Naive thymus-derived CD8-positive, alpha-beta T cell (primary cell): ENCODE measurements at regions not wholly inside any gene's neighbourhood (a gene's known extent, or its start where the extent isn't known, plus 50 kb on each side); places are given as distances from the start of the nearest gene placed in this dataset.
A peak's percentile ranks its signal among the peaks of the same experiment; 100 is the strongest.
"Not testable (repeated sequence)": the region's sequence is repeated elsewhere in the genome, so short reads cannot be mapped to it uniquely, and the experiment has no call there.

Source experiments
- ATAC-seq, 2 donors: fragments of 150-1000 bp; cut with Tn5 transposase in 1 of 2; sonication (Bioruptor Pico), chemical (Tn5 transposase) in 1 of 2; 1 replicate in 1 of 2; 2 replicates in 1 of 2; pipeline ENCODE4 v1.10.0; 2021; ENCODE audit warnings: mild to moderate bottlenecking in 2 of 2, moderate library complexity in 2 of 2
- POLR2A ChIA-PET: fragments of 350-600 bp; sonication (Branson Sonifier 250); formaldehyde crosslinking; loops from one replicate; lab custom pipeline; 2021; ENCODE audit warnings: antibody characterized with exemption; lab: Charles Lee
- DNase-seq, 10 donors: peaks; one replicate each; pipeline versions ENCODE4 v3.0.0 to v3.0.0-alpha.2; 2020 to 2022
- H3K27ac Mint-ChIP-seq, 10 donors: one replicate each; pipeline ENCODE4 v1.8.0; 2020 to 2022; ENCODE audit warnings: mild to moderate bottlenecking in 10 of 10, mixed read lengths in 10 of 10, moderate library complexity in 4 of 10, inconsistent platforms in 1 of 10
- H3K27me3 Mint-ChIP-seq, 5 donors: one replicate each; pipeline ENCODE4 v1.8.0; 2021 to 2022; ENCODE audit warnings: mixed read lengths in 5 of 5
- H3K36me3 Mint-ChIP-seq, 3 donors: one replicate each; pipeline ENCODE4 v1.8.0; 2020 to 2022; ENCODE audit warnings: mixed read lengths in 3 of 3, mild to moderate bottlenecking in 2 of 3, inconsistent platforms in 1 of 3
- H3K4me1 Mint-ChIP-seq, 4 donors: one replicate each; pipeline ENCODE4 v1.8.0; 2021 to 2022; ENCODE audit warnings: mixed read lengths in 4 of 4
- H3K4me3 Mint-ChIP-seq, 10 donors: one replicate each; pipeline ENCODE4 v1.8.0; 2020 to 2022; ENCODE audit warnings: mild to moderate bottlenecking in 10 of 10, mixed read lengths in 10 of 10, moderate library complexity in 6 of 10, inconsistent platforms in 1 of 10
- H3K9me3 Mint-ChIP-seq, 9 donors: one replicate each; pipeline ENCODE4 v1.8.0; 2020 to 2022; ENCODE audit warnings: mixed read lengths in 9 of 9, mild to moderate bottlenecking in 3 of 9, inconsistent platforms in 1 of 9, moderate library complexity in 1 of 9

DNA sequence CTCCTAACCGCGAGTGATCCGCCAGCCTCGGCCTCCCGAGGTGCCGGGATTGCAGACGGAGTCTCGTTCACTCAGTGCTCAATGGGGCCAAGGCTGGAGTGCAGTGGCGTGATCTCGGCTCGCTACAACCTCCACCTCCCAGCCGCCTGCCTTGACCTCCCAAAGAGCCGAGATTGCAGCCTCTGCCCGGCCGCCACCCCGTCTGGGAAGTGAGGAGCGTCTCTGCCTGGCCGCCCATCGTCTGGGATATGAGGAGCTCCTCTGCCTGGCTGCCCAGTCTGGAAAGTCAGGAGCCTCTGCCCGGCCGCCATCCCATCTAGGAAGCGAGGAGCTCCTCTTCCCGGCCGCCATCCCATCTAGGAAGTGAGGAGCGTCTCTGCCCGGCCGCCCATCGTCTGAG is 58.8 kb upstream of the ANKRD30BL start:
- ATAC-seq, H3K4me1 Mint-ChIP-seq, POLR2A ChIA-PET: not testable (repeated sequence)

DNA sequence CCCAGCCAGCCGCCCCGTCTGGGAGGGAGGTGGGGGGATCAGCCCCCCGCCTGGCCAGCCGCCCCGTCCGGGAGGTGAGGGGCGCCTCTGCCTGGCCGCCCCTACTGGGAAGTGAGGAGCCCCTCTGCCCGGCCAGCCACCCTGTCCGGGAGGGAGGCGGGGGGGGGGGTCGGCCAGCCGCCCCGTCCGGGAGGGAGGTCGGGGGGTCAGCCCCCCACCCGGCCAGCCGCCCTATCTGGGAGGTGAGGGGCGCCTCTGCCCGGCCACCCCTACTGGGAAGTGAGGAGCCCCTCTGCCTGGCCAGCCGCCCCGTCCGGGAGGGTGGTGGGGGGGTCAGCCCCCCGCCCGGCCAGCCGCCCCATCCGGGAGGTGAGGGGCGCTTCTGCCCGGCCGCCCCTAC is 60.1 kb upstream of the ANKRD30BL start:
- H3K4me3 Mint-ChIP-seq, H3K4me1 Mint-ChIP-seq, POLR2A ChIA-PET, H3K36me3 Mint-ChIP-seq, H3K27me3 Mint-ChIP-seq, ATAC-seq, DNase-seq, H3K9me3 Mint-ChIP-seq, H3K27ac Mint-ChIP-seq: not testable (repeated sequence)

More for the DNA sequence above, 58.8 kb upstream of the ANKRD30BL start:
- not testable (repeated sequence) for H3K27me3 Mint-ChIP-seq, H3K9me3 Mint-ChIP-seq, H3K27ac Mint-ChIP-seq, H3K36me3 Mint-ChIP-seq, H3K4me3 Mint-ChIP-seq, DNase-seq

- ATAC-seq (no peak), DNase-seq (no peak)
- POLR2A ChIA-PET, result no interaction called here
- peaks cover 4 to 22% (median 13%) of the 10 kb centered on the region in 5 donors for H3K27me3 Mint-ChIP-seq
- H3K27ac Mint-ChIP-seq, result no peak overlapping the region
- peaks cover 0 to 2% (median 0%) of the 10 kb centered on the region in 4 donors for H3K4me1 Mint-ChIP-seq
- H3K9me3 Mint-ChIP-seq, result peaks cover 0 to 38% (median 22%) of the 10 kb centered on the region in 9 donors
- no peak overlapping the region for H3K4me3 Mint-ChIP-seq
- H3K36me3 Mint-ChIP-seq, result peaks cover 0 to 20% (median 5%) of the 10 kb centered on the region in 3 donors
Observed at GRCh38 chr2:132252191-132252893, 90.6 kb upstream of the ANKRD30BL start.

DNA sequence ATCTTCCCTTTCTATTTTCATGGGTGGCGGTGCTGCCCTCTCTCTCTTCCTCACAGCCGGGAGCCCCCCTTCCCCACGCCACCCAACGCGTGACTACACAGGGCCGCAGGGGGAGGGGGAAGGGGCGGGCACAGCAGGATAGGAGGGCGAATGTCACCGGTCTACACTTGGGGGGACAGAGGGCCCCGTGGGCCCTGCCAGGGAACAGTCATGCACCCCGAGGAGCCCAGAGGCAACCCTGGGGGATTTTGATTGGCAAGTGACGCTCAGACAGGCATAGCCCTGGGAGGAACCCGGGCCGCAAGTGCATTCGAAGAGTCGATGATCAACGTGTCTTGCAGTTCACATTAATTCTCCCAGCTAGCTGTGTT is 91.1 kb upstream of the ANKRD30BL start:
- H3K9me3 Mint-ChIP-seq, result peaks cover 0 to 37% (median 21%) of the 10 kb centered on the region in 9 donors
- no peak overlapping the region for H3K4me3 Mint-ChIP-seq
- H3K27ac Mint-ChIP-seq, result no peak overlapping the region
- H3K27me3 Mint-ChIP-seq, result peaks cover 4 to 24% (median 13%) of the 10 kb centered on the region in 5 donors
- POLR2A ChIA-PET, result no interaction called here
- peaks cover 0 to 20% (median 5%) of the 10 kb centered on the region in 3 donors for H3K36me3 Mint-ChIP-seq
- DNase-seq, result no peak
- H3K4me1 Mint-ChIP-seq, result peaks cover 0 to 2% (median 0%) of the 10 kb centered on the region in 4 donors
- no peak for ATAC-seq

DNA sequence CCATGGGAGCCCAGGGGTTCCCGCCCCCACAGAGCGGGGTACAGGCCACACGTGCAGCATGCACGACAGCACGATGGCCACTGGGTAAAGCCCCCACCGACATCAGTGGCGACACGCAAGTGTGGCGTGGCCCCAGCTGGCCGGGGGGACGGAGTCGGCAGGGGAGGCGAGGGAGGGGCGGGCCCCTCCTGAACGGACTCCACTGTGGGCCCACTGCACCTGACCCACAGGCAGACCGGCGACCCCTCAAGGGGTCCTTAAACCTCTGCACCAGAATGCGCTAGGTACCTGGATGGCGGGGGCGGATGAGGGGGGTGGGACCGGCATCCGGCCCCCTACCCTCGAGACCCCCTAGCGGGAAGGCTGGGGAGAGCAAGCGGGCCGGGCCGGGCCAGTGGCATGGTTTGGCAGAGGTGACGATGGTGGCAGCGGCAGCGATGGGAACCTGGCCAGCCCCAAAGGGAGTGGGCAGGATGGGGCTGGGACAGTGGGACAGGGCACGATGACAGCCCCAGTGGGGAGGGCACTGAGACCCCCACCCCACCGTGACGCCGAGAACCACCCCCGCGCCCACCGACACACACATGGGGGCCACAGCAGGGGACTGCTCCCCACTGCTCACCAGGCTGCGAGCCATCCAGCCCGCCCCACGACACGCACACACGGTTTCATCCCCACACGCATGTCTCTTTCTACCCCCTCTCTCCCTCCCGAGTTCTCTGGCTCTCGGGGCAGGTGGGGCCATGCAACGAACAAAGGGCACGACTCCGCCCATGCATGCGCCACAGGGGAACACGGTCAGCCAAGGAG is 91.9 kb upstream of the ANKRD30BL start:
- no peak overlapping the region for H3K27ac Mint-ChIP-seq
- ATAC-seq (no peak), DNase-seq (no peak)
- H3K36me3 Mint-ChIP-seq, result peaks cover 0 to 17% (median 5%) of the 10 kb centered on the region in 3 donors
- peaks cover 0 to 29% (median 18%) of the 10 kb centered on the region in 9 donors for H3K9me3 Mint-ChIP-seq
- peaks cover 4 to 27% (median 13%) of the 10 kb centered on the region in 5 donors for H3K27me3 Mint-ChIP-seq
- no peak overlapping the region for H3K4me3 Mint-ChIP-seq
- POLR2A ChIA-PET, result no interaction called here
- peaks cover 0 to 2% (median 0%) of the 10 kb centered on the region in 4 donors for H3K4me1 Mint-ChIP-seq

- POLR2A ChIA-PET, H3K27ac Mint-ChIP-seq, H3K4me3 Mint-ChIP-seq, ATAC-seq, H3K4me1 Mint-ChIP-seq, DNase-seq: not testable (repeated sequence)
- Mint-ChIP-seq H3K36me3 (peaks cover 0 to 15% (median 5%) of the 10 kb centered on the region in 3 donors), H3K9me3 (peaks cover 0 to 32% (median 19%) of the 10 kb centered on the region in 9 donors), H3K27me3 (peaks cover 7 to 33% (median 18%) of the 10 kb centered on the region in 5 donors)
Observed at GRCh38 chr2:132254306-132254919, 92.7 kb upstream of the ANKRD30BL start.

- Mint-ChIP-seq H3K27ac (no peak overlapping the region), H3K36me3 (peaks cover 0 to 8% (median 0%) of the 10 kb centered on the region in 3 donors)
Observed at GRCh38 chr2:132255714-132256113, 94.0 kb upstream of the ANKRD30BL start.

DNA sequence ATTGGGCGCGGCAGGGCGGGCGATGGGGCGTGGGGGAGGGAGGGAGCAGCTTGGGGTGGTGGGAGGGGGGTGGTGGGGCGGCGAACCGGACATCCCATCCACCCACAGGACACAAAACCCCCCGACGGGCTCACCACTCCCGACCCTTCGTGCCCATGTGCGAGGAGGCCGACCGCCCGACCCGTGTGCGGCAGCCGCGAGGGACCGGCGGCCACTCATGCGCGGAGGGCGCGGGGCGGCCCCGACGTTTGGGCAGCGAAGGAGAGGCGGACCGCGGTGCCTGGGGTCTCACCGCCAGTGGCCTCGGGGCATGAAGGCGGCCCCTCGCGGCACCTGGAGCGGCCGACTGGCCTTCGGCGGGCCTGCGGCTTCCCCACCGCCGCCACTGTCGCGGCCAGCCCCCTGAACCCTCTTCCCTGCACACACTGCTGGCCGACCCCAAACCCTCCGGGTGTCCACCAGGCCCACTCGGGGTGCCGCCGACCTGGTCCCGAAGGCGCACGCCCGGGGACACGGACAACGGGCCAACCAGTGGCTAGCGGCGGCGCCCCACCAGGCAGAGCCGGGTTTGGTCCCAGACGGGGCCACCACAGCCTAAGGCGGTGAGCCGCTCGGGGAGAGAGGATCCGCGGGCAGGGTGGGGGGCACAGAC is 94.6 kb upstream of the ANKRD30BL start:
- H3K27ac Mint-ChIP-seq, result no peak overlapping the region
- H3K4me3 Mint-ChIP-seq, result no peak overlapping the region
- POLR2A ChIA-PET, result no interaction called here
- peaks cover 9 to 33% (median 22%) of the 10 kb centered on the region in 5 donors for H3K27me3 Mint-ChIP-seq
- DNase-seq, result no peak
- peaks cover 0 to 23% (median 4%) of the 10 kb centered on the region in 9 donors for H3K9me3 Mint-ChIP-seq
- H3K36me3 Mint-ChIP-seq, result peaks cover 0 to 8% (median 0%) of the 10 kb centered on the region in 3 donors
- peaks cover 0 to 2% (median 0%) of the 10 kb centered on the region in 4 donors for H3K4me1 Mint-ChIP-seq
- ATAC-seq, result no peak

More at GRCh38 chr2:132255714-132256113, 94.0 kb upstream of the ANKRD30BL start:
- no peak for DNase-seq
- Mint-ChIP-seq H3K9me3 (peaks cover 0 to 23% (median 6%) of the 10 kb centered on the region in 9 donors), H3K4me3 (no peak overlapping the region), H3K27me3 (peaks cover 9 to 33% (median 22%) of the 10 kb centered on the region in 5 donors), H3K4me1 (peaks cover 0 to 2% (median 0%) of the 10 kb centered on the region in 4 donors)
- ATAC-seq, result no peak
- POLR2A ChIA-PET, result no interaction called here

- ATAC-seq, H3K4me1 Mint-ChIP-seq, DNase-seq, H3K36me3 Mint-ChIP-seq, H3K27ac Mint-ChIP-seq, POLR2A ChIA-PET: not testable (repeated sequence)
- Mint-ChIP-seq H3K9me3 (peaks cover 0 to 23% (median 4%) of the 10 kb centered on the region in 9 donors), H3K4me3 (peak overlapping the region in 1 of 10 donors; percentile 19), H3K27me3 (peaks cover 9 to 33% (median 22%) of the 10 kb centered on the region in 5 donors)
Observed at GRCh38 chr2:132256903-132257300, 95.2 kb upstream of the ANKRD30BL start.

GRCh38 chr2:132257301-132258171 is 95.8 kb upstream of the ANKRD30BL start:
- H3K4me1 Mint-ChIP-seq, H3K27ac Mint-ChIP-seq, DNase-seq, ATAC-seq, H3K36me3 Mint-ChIP-seq, POLR2A ChIA-PET: not testable (repeated sequence)
- Mint-ChIP-seq H3K4me3 (peak overlapping the region in 1 of 10 donors; percentile 43), H3K27me3 (peaks cover 11 to 33% (median 22%) of the 10 kb centered on the region in 5 donors), H3K9me3 (peaks cover 0 to 21% (median 4%) of the 10 kb centered on the region in 9 donors)

- Mint-ChIP-seq H3K9me3 (peaks cover 0 to 15% (median 4%) of the 10 kb centered on the region in 9 donors), H3K27me3 (peaks cover 11 to 34% (median 20%) of the 10 kb centered on the region in 5 donors)
- DNase-seq, H3K36me3 Mint-ChIP-seq, ATAC-seq, H3K27ac Mint-ChIP-seq, H3K4me1 Mint-ChIP-seq, H3K4me3 Mint-ChIP-seq, POLR2A ChIA-PET: not testable (repeated sequence)
Observed at GRCh38 chr2:132259276-132259675, 97.5 kb upstream of the ANKRD30BL start.
